Lower leg skin (tissue), 3 donors: ENCODE measurements at regions not wholly inside any gene's neighbourhood (a gene's known extent, or its start where the extent isn't known, plus 50 kb on each side); places are given as distances from the start of the nearest gene placed in this dataset.

Source experiments
- CTCF ChIP-seq, 3 donors: fragments of 450-650 bp; IDR thresholded peaks; one replicate each; pipeline ENCODE4 v1.5.1; 2016; ENCODE audit warnings: antibody characterized with exemption in 3 of 3, mild to moderate bottlenecking in 3 of 3, moderate library complexity in 2 of 3
- POLR2A ChIP-seq, 2 donors: fragments of 450-650 bp; IDR thresholded peaks; one replicate each; pipeline ENCODE4 v1.6.1; 2016 to 2017; ENCODE audit warnings: antibody characterized with exemption in 2 of 2, mild to moderate bottlenecking in 1 of 2, moderate library complexity in 1 of 2

- TF ChIP-seq CTCF (IDR thresholded peaks at IDR 0.05) (no peak), POLR2A (IDR thresholded peaks at IDR 0.05) (no peak)
Observed at GRCh38 chr4:184879271-184879670, 53.5 kb upstream of the ACSL1 start.
